HEK293 (cell line): ENCODE measurements at regions not wholly inside any gene's neighbourhood (a gene's known extent, or its start where the extent isn't known, plus 50 kb on each side); places are given as distances from the start of the nearest gene placed in this dataset.

Experiments
- CTCF ChIA-PET: fragments of 350-600 bp; formaldehyde crosslinking; extraction: SDS; loops from one replicate; lab custom pipeline; 2021; ENCODE audit warnings: antibody characterized with exemption; lab: Yijun Ruan, JAX
- POLR2A ChIA-PET: fragments of 300-600 bp; formaldehyde crosslinking; extraction: SDS; loops from one replicate; lab custom pipeline; 2020; ENCODE audit warnings: antibody characterized with exemption, inconsistent platforms; lab: Yijun Ruan, JAX
- H3K27ac ChIP-seq: fragments of 200-500 bp; sonication (Bioruptor generic); 2 replicates; pipeline ENCODE4 v1.5.1; 2014; ENCODE audit warnings: low read depth, low read length, control low read depth, inconsistent platforms; ENCODE audit errors: extremely low read depth
- H3K36me3 ChIP-seq, 2 experiments: fragments of 200-500 bp in 1 of 2; sonication (Bioruptor generic) in 1 of 2; 1 replicate in 1 of 2; 2 replicates in 1 of 2; pipeline ENCODE4 v1.5.1; 2014 to 2017; ENCODE audit warnings: inconsistent platforms in 2 of 2, low read length in 2 of 2; ENCODE audit not compliant: control insufficient read depth in 2 of 2, insufficient read depth in 1 of 2
- H3K4me1 ChIP-seq: fragments of 200-500 bp; sonication (Bioruptor generic); 2 replicates; pipeline ENCODE4 v1.5.1; 2014; ENCODE audit warnings: mild to moderate bottlenecking, low read length, inconsistent platforms; ENCODE audit not compliant: control insufficient read depth, insufficient read depth
- H3K4me3 ChIP-seq: 2 replicates; pipeline ENCODE4 v1.5.1; 2011; ENCODE audit warnings: low read depth, mild to moderate bottlenecking, control low read depth, low read length, moderate library complexity
- H3K9me3 ChIP-seq: fragments of 200-500 bp; sonication (Bioruptor generic); 2 replicates; pipeline ENCODE4 v1.5.1; 2014; ENCODE audit warnings: low read depth, low read length, inconsistent platforms; ENCODE audit not compliant: control insufficient read depth, insufficient read depth
- KLF7 ChIP-seq: fragments of 450-650 bp; formaldehyde crosslinking; IDR thresholded peaks from 2 replicates; pipeline ENCODE4 v1.5.1; 2016; ENCODE audit warnings: missing biosample characterization, missing genetic modification characterization, borderline replicate concordance
- RBAK ChIP-seq: fragments of 450-650 bp; formaldehyde crosslinking; IDR thresholded peaks from 2 replicates; pipeline ENCODE4 v1.5.1; 2016; ENCODE audit warnings: missing biosample characterization, missing genetic modification characterization
- SP3 ChIP-seq: fragments of 450-650 bp; formaldehyde crosslinking; IDR thresholded peaks from 2 replicates; pipeline ENCODE4 v1.5.1; 2016; ENCODE audit warnings: missing biosample characterization, missing genetic modification characterization
- TCF7L2 ChIP-seq: IDR thresholded peaks from 2 replicates; pipeline ENCODE4 v1.6.1; 2011; ENCODE audit warnings: low read depth, mild to moderate bottlenecking, inconsistent platforms, low read length, moderate library complexity, borderline replicate concordance
- YY1 ChIP-seq: fragments of 450-650 bp; formaldehyde crosslinking; IDR thresholded peaks from 2 replicates; pipeline ENCODE4 v1.5.1; 2018; ENCODE audit warnings: missing biosample characterization, missing genetic modification characterization
- ZIC2 ChIP-seq: fragments of 450-650 bp; formaldehyde crosslinking; IDR thresholded peaks from 2 replicates; pipeline ENCODE4 v1.5.1; 2016; ENCODE audit warnings: missing biosample characterization, missing genetic modification characterization
- ZNF138 ChIP-seq: fragments of 450-650 bp; formaldehyde crosslinking; IDR thresholded peaks from 2 replicates; pipeline ENCODE4 v1.5.1; 2016; ENCODE audit warnings: missing biosample characterization, missing genetic modification characterization, borderline replicate concordance
- ZNF140 ChIP-seq: fragments of 450-650 bp; formaldehyde crosslinking; IDR thresholded peaks from 2 replicates; pipeline ENCODE4 v1.5.1; 2016; ENCODE audit warnings: missing biosample characterization, missing genetic modification characterization
- ZNF24 ChIP-seq: fragments of 450-650 bp; formaldehyde crosslinking; IDR thresholded peaks from 2 replicates; pipeline ENCODE4 v1.5.1; 2016; ENCODE audit warnings: missing biosample characterization, missing genetic modification characterization
- ZNF341 ChIP-seq: fragments of 450-650 bp; formaldehyde crosslinking; IDR thresholded peaks from 2 replicates; pipeline ENCODE4; 2016; ENCODE audit warnings: low read depth, missing biosample characterization, missing genetic modification characterization
- ZNF701 ChIP-seq: fragments of 450-650 bp; formaldehyde crosslinking; IDR thresholded peaks from 2 replicates; pipeline ENCODE4 v1.5.1; 2016; ENCODE audit warnings: missing biosample characterization, missing genetic modification characterization
- ZNF843 ChIP-seq: fragments of 450-650 bp; formaldehyde crosslinking; IDR thresholded peaks from 2 replicates; pipeline ENCODE4 v1.5.1; 2016; ENCODE audit warnings: missing biosample characterization, missing genetic modification characterization
- TF ChIP-seq, protein P1 (sequence below): fragments of 450-650 bp; formaldehyde crosslinking; IDR thresholded peaks from 2 replicates; pipeline ENCODE4 v1.5.1; 2016; ENCODE audit warnings: missing biosample characterization, missing genetic modification characterization
- TF ChIP-seq, protein P2 (sequence below): fragments of 450-650 bp; formaldehyde crosslinking; IDR thresholded peaks from 2 replicates; pipeline ENCODE4 v1.5.1; 2016; ENCODE audit warnings: missing biosample characterization, missing genetic modification characterization
- TF ChIP-seq, protein P3 (sequence below): fragments of 450-650 bp; formaldehyde crosslinking; IDR thresholded peaks from 2 replicates; pipeline ENCODE4 v1.5.1; 2016; ENCODE audit warnings: missing biosample characterization, missing genetic modification characterization
- TF ChIP-seq, protein P4 (sequence below): fragments of 450-650 bp; formaldehyde crosslinking; IDR thresholded peaks from 2 replicates; pipeline ENCODE4 v1.5.1; 2016; ENCODE audit warnings: missing biosample characterization, missing genetic modification characterization

DNA sequence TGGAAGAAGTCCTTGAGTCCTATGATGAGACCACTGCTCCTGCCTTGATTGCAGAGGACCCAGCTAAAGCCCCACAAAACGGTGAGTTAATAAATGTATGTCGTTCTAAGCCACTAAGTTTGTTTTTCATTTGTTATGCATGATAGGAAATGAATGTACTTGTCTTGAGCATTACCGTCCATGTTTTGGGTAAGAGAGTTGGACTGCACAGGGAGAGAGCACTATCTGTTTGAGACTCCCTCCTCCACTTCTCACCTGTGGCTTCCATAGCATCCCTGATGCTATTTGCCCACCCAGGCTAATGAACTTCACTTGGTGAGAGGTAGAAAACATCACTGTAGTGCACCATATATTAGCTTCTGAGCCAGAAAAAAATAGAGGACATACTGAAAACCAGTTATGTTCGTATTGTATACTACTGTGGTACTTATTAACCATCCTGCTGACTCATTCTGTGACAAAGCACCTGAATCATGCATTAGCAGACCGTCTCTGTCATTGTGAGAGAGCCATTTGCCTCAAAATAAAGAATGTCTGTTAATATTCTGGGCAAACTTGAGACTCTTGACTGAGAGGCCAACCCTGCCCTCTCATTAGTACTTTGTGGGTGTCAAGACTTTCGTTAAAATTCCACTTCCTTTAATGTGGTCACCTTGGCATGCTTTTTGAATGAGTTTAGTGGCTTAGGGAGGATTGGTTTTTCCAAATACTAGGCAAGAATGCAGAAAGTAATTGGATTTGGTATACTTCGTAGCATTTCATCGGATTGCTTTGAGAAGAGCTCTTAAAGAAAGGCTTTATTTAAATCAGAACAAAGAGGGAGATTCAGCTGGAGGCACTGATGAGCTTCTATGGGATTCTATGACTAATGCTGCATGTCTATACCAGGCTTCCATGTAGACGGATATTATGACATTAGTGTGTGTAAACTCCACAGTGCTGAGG is 99.3 kb upstream of the GRPR start:
- H3K9me3 ChIP-seq = no peaks in the 10 kb centered on the region
- H3K4me1 ChIP-seq = no peaks in the 10 kb centered on the region
- TF ChIP-seq ZIC2 (tag by site-specific recombination) = no peak
- TF ChIP-seq ZNF140 (tag by site-specific recombination) = no peak
- TF ChIP-seq, protein P1, sequence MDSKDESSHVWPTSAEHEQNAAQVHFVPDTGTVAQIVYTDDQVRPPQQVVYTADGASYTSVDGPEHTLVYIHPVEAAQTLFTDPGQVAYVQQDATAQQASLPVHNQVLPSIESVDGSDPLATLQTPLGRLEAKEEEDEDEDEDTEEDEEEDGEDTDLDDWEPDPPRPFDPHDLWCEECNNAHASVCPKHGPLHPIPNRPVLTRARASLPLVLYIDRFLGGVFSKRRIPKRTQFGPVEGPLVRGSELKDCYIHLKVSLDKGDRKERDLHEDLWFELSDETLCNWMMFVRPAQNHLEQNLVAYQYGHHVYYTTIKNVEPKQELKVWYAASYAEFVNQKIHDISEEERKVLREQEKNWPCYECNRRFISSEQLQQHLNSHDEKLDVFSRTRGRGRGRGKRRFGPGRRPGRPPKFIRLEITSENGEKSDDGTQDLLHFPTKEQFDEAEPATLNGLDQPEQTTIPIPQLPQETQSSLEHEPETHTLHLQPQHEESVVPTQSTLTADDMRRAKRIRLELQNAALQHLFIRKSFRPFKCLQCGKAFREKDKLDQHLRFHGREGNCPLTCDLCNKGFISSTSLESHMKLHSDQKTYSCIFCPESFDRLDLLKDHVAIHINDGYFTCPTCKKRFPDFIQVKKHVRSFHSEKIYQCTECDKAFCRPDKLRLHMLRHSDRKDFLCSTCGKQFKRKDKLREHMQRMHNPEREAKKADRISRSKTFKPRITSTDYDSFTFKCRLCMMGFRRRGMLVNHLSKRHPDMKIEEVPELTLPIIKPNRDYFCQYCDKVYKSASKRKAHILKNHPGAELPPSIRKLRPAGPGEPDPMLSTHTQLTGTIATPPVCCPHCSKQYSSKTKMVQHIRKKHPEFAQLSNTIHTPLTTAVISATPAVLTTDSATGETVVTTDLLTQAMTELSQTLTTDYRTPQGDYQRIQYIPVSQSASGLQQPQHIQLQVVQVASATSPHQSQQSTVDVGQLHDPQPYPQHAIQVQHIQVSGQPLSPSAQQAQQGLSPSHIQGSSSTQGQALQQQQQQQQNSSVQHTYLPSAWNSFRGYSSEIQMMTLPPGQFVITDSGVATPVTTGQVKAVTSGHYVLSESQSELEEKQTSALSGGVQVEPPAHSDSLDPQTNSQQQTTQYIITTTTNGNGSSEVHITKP = no peak
- no peak for TF ChIP-seq YY1 (tag by site-specific recombination)
- no peak for TF ChIP-seq ZNF341
- TF ChIP-seq, protein P2, sequence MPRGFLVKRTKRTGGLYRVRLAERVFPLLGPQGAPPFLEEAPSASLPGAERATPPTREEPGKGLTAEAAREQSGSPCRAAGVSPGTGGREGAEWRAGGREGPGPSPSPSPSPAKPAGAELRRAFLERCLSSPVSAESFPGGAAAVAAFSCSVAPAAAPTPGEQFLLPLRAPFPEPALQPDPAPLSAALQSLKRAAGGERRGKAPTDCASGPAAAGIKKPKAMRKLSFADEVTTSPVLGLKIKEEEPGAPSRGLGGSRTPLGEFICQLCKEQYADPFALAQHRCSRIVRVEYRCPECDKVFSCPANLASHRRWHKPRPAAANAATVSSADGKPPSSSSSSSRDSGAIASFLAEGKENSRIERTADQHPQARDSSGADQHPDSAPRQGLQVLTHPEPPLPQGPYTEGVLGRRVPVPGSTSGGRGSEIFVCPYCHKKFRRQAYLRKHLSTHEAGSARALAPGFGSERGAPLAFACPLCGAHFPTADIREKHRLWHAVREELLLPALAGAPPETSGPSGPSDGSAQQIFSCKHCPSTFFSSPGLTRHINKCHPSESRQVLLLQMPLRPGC (tag by site-specific recombination) = no peak
- TF ChIP-seq SP3 (tag by site-specific recombination) = no peak
- no peak for TF ChIP-seq ZNF138
- TF ChIP-seq, protein P3, sequence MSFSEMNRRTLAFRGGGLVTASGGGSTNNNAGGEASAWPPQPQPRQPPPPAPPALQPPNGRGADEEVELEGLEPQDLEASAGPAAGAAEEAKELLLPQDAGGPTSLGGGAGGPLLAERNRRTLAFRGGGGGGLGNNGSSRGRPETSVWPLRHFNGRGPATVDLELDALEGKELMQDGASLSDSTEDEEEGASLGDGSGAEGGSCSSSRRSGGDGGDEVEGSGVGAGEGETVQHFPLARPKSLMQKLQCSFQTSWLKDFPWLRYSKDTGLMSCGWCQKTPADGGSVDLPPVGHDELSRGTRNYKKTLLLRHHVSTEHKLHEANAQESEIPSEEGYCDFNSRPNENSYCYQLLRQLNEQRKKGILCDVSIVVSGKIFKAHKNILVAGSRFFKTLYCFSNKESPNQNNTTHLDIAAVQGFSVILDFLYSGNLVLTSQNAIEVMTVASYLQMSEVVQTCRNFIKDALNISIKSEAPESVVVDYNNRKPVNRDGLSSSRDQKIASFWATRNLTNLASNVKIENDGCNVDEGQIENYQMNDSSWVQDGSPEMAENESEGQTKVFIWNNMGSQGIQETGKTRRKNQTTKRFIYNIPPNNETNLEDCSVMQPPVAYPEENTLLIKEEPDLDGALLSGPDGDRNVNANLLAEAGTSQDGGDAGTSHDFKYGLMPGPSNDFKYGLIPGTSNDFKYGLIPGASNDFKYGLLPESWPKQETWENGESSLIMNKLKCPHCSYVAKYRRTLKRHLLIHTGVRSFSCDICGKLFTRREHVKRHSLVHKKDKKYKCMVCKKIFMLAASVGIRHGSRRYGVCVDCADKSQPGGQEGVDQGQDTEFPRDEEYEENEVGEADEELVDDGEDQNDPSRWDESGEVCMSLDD (tag by site-specific recombination) = no peak
- TF ChIP-seq ZNF24 = no peak
- no peak for TF ChIP-seq KLF7 (tag by site-specific recombination)
- no peak for TF ChIP-seq RBAK (tag by site-specific recombination)
- no peak overlapping the region for H3K27ac ChIP-seq
- no peak overlapping the region for H3K4me3 ChIP-seq
- ChIA-PET CTCF (no interaction called here), POLR2A (no interaction called here)
- no peaks in the 10 kb centered on the region for H3K36me3 ChIP-seq

DNA sequence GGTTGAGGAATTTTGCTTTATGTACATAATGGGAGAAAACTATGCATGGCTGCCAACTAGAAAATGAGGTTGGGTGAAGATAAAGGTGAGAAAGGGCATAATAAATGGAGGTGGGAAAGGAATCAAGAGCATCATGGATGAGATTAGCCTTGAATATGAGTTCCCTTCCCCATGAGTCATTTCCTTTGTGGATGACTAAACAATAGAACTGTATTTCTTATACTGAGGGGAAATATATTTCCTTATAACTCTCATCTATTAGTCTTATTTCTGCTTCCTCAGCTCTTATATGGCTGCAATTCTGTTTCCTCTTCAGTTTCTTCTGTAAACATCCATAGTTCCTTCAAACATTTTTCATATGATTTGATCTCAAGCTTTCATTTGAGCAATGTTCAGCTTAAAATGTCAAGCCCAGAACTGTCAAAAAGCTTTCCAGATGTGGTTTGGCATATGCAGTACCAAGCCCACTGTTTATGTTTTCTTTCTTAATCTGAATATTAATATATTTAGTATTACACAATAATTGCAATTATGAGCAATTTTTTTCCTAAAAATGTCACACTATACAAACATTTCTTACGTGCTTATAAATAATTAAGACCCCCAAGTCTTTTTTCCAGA is 100.7 kb upstream of the GRPR start:
- H3K4me1 ChIP-seq = no peaks in the 10 kb centered on the region
- H3K36me3 ChIP-seq = no peaks in the 10 kb centered on the region
- no peak overlapping the region for H3K27ac ChIP-seq
- no peaks in the 10 kb centered on the region for H3K9me3 ChIP-seq
- ChIA-PET CTCF (no interaction called here), POLR2A (no interaction called here)
- no peak for TF ChIP-seq ZNF701 (tag by site-specific recombination)
- TF ChIP-seq TCF7L2 = no peak
- TF ChIP-seq ZNF843 (tag by site-specific recombination) = no peak
- TF ChIP-seq, protein P4, sequence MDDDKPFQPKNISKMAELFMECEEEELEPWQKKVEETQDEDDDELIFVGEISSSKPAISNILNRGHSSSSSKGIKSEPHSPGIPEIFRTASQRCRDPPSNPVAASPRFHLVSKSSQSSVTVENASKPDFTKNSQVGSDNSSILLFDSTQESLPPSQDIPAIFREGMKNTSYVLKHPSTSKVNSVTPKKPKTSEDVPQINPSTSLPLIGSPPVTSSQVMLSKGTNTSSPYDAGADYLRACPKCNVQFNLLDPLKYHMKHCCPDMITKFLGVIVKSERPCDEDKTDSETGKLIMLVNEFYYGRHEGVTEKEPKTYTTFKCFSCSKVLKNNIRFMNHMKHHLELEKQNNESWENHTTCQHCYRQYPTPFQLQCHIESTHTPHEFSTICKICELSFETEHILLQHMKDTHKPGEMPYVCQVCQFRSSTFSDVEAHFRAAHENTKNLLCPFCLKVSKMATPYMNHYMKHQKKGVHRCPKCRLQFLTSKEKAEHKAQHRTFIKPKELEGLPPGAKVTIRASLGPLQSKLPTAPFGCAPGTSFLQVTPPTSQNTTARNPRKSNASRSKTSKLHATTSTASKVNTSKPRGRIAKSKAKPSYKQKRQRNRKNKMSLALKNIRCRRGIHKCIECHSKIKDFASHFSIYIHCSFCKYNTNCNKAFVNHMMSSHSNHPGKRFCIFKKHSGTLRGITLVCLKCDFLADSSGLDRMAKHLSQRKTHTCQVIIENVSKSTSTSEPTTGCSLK (tag by site-specific recombination) = no peak
- H3K4me3 ChIP-seq = no peak overlapping the region
